ENCODE measurements at regions not wholly inside any gene's neighbourhood (a gene's known extent, or its start where the extent isn't known, plus 50 kb on each side); places are given as distances from the start of the nearest gene placed in this dataset.
"Not testable (repeated sequence)": the region's sequence is repeated elsewhere in the genome, so short reads cannot be mapped to it uniquely, and the experiment has no call there.

GRCh38 chr4:131488772-131489171, 1660.3 kb upstream of the PCDH10 start:
- TF ChIP-seq CTCF (IDR thresholded peaks at IDR 0.05; ENCODE audit: insufficient read depth, low read depth, low read length): no peak
- ChIA-PET CTCF (no interaction called here), POLR2A (no interaction called here)
- Histone ChIP-seq H3K4me3 (ENCODE audit: low read depth, low read length) (no peak overlapping the region), H3K36me3 (ENCODE audit: control insufficient read depth, insufficient read depth, low read length) (no peaks in the 10 kb centered on the region), H3K27me3 (ENCODE audit: control insufficient read depth, insufficient read depth, low read length) (no peaks in the 10 kb centered on the region)
- DNase-seq (ENCODE audit: low read depth): no peak

GRCh38 chr4:131496211-131496610, 1652.9 kb upstream of the PCDH10 start:
- H3K27me3 ChIP-seq (ENCODE audit: control insufficient read depth, insufficient read depth, low read length); DNase-seq (ENCODE audit: low read depth); CTCF ChIA-PET; POLR2A ChIA-PET; H3K4me3 ChIP-seq (ENCODE audit: low read depth, low read length); H3K36me3 ChIP-seq (ENCODE audit: control insufficient read depth, insufficient read depth, low read length): not testable (repeated sequence)

GRCh38 chr4:131499141-131499873, 1649.8 kb upstream of the PCDH10 start:
- POLR2A ChIA-PET: no interaction called here
- CTCF ChIA-PET: no interaction called here

GRCh38 chr4:131509521-131509920, 1639.6 kb upstream of the PCDH10 start:
- CTCF ChIA-PET: no interaction called here
- no peak for DNase-seq (ENCODE audit: low read depth)
- H3K36me3 ChIP-seq (ENCODE audit: control insufficient read depth, insufficient read depth, low read length): no peaks in the 10 kb centered on the region

More at GRCh38 chr4:131499141-131499873, 1649.8 kb upstream of the PCDH10 start:
- no peak for TF ChIP-seq CTCF (IDR thresholded peaks at IDR 0.05; ENCODE audit: insufficient read depth, low read depth, low read length)
- no peak overlapping the region for H3K4me3 ChIP-seq (ENCODE audit: low read depth, low read length)
- H3K27me3 ChIP-seq (ENCODE audit: control insufficient read depth, insufficient read depth, low read length): no peaks in the 10 kb centered on the region
- no peaks in the 10 kb centered on the region for H3K36me3 ChIP-seq (ENCODE audit: control insufficient read depth, insufficient read depth, low read length)
- DNase-seq (ENCODE audit: low read depth): no peak

GRCh38 chr4:131526686-131527085, 1622.4 kb upstream of the PCDH10 start:
- POLR2A ChIA-PET: no interaction called here
- CTCF ChIA-PET: no interaction called here
- Histone ChIP-seq H3K36me3 (ENCODE audit: control insufficient read depth, insufficient read depth, low read length) (no peaks in the 10 kb centered on the region), H3K27me3 (ENCODE audit: control insufficient read depth, insufficient read depth, low read length) (no peaks in the 10 kb centered on the region), H3K4me3 (ENCODE audit: low read depth, low read length) (no peak overlapping the region)
- no peak for TF ChIP-seq CTCF (IDR thresholded peaks at IDR 0.05; ENCODE audit: insufficient read depth, low read depth, low read length)
- DNase-seq (ENCODE audit: low read depth): no peak

More at GRCh38 chr4:131509521-131509920, 1639.6 kb upstream of the PCDH10 start:
- no peaks in the 10 kb centered on the region for H3K27me3 ChIP-seq (ENCODE audit: control insufficient read depth, insufficient read depth, low read length)
- H3K4me3 ChIP-seq (ENCODE audit: low read depth, low read length): no peak overlapping the region
- POLR2A ChIA-PET: no interaction called here
- no peak for TF ChIP-seq CTCF (IDR thresholded peaks at IDR 0.05; ENCODE audit: insufficient read depth, low read depth, low read length)

GRCh38 chr4:131531087-131531486, 1618.0 kb upstream of the PCDH10 start:
- Histone ChIP-seq H3K36me3 (ENCODE audit: control insufficient read depth, insufficient read depth, low read length) (no peaks in the 10 kb centered on the region), H3K4me3 (ENCODE audit: low read depth, low read length) (no peak overlapping the region), H3K27me3 (ENCODE audit: control insufficient read depth, insufficient read depth, low read length) (no peaks in the 10 kb centered on the region)
- no peak for DNase-seq (ENCODE audit: low read depth)
- ChIA-PET CTCF (interaction anchor here (1.3 kb wide), 1 partner anchor 17 kb away, joined by 3 read pairs; no protein-coding TSS in a partner anchor), POLR2A (no interaction called here)
- TF ChIP-seq CTCF (IDR thresholded peaks at IDR 0.05; ENCODE audit: insufficient read depth, low read depth, low read length): no peak
